Gastrocnemius medialis (tissue), 4 donors: ENCODE measurements at regions not wholly inside any gene's neighbourhood (a gene's known extent, or its start where the extent isn't known, plus 50 kb on each side); places are given as distances from the start of the nearest gene placed in this dataset.

Experiments used
- CTCF ChIP-seq, 5 experiments: fragments of 450-650 bp in 3 of 5; fragments of 200-600 bp in 2 of 5; sonication (generic) in 2 of 5; IDR thresholded peaks in 4 of 5; conservative IDR thresholded peaks in 1 of 5; 1 replicate in 4 of 5; 2 replicates in 1 of 5; pipeline ENCODE4 v1.5.1; 2016 to 2019; ENCODE audit warnings: antibody characterized with exemption in 5 of 5, mild to moderate bottlenecking in 3 of 5, moderate library complexity in 3 of 5
- POLR2A ChIP-seq, 2 donors: fragments of 450-650 bp; IDR thresholded peaks; one replicate each; pipeline ENCODE4 v1.6.1; 2017; ENCODE audit warnings: antibody characterized with exemption in 2 of 2, mild to moderate bottlenecking in 2 of 2, moderate library complexity in 2 of 2

DNA sequence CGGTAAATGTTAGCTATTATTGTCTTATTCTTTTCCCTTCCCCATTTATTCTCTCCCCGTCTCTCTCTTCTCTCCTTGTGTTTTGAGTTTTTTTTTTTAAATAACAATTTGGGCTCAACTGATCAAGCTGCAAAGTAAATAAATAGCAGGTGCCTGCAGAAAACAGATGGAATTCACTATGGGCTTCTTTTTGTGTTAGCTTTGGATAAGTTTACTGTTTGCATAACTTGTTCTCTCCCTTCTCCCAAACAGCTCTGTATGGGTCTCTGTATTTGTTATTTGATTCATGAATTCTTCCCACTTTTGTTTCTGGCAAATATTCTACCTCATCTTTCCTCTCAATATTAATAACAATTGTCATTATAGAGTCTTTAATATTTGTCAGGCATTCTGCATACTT, 111.8 kb upstream of the ASTN2 start:
- TF ChIP-seq CTCF (IDR thresholded peaks at IDR 0.05 in 4 of 5, conservative IDR thresholded peaks at IDR 0.05 in 1 of 5): no peak
- no peak for TF ChIP-seq POLR2A (IDR thresholded peaks at IDR 0.05)
